Stimulated activated naive CD4-positive, alpha-beta T cell treated with Interleukin-2 at 50 U/mL for 16 hours (primary cell): ENCODE measurements at regions not wholly inside any gene's neighbourhood (a gene's known extent, or its start where the extent isn't known, plus 50 kb on each side); places are given as distances from the start of the nearest gene placed in this dataset.
"Not testable (repeated sequence)": the region's sequence is repeated elsewhere in the genome, so short reads cannot be mapped to it uniquely, and the experiment has no call there.

Experiments used
- DNase-seq: peaks from one replicate; lab custom pipeline; 2025; lab: John Stamatoyannopoulos, UW

DNA sequence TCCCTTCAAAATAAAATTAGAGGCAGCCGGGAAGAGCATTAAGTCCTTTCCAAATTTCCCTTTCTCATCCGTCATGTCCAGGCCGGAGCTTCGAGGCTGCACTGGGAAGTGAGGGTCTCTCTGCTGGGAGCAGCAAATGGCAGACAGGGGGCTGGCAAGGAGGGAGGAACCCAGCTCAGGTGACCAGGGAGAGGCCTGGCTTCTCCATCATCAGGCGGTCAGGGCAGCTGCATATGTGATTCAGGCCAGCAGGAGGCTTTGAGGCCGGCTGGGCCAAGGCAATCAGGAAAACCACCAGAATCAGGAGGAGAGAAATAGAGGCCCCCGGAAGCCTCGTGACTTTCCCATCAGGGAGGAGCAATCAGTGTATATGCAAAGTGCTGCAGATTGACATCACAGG, 85.0 kb upstream of the RPL38 start:
- DNase-seq = no peak

DNA sequence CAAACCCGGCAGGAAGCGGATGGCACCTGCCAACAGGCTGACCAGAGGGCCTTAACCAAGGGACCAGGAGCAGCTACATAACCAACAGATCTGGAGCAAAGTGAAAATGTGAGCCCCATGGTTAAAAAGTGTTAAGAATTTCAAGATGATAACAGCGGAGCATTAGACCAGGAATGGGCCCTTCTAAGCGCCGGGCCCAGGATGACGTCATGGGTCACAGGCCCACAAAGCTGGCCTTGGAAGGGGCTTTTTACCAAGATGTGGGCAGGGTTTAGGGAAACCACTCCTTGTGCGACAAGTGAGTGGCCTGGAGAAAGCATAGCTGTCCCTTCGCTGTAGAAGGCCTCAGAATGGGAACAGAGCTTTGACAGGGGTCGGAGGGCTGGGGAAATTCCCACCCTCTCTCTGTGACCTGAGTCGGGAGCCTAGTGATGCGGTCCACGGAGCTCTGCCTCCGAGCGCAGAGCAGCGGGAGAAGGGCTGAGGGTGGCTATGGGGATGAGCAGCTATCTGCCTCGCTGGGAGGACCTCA, 84.4 kb upstream of the RPL38 start:
- DNase-seq = no peak

DNA sequence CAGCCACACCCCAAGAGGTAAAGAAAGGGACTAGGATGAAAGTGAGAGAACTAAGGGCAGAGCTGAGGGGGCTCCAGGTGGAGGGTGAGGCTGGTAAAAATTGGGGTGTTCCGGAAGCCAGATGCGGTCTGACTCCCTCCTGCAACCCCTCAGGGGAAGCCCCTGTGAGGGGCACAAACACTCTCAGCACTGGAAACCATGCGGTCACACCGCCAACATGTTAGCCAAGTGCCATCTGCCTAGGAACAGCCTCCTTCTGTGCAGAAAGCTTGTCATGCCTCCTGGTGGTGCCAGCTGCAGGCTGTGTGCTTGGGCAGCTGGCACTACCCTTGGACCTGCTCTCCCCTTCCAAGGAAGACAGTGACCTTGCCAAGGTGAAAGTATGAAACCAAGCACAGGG, 83.5 kb upstream of the RPL38 start:
- DNase-seq = no peak

DNA sequence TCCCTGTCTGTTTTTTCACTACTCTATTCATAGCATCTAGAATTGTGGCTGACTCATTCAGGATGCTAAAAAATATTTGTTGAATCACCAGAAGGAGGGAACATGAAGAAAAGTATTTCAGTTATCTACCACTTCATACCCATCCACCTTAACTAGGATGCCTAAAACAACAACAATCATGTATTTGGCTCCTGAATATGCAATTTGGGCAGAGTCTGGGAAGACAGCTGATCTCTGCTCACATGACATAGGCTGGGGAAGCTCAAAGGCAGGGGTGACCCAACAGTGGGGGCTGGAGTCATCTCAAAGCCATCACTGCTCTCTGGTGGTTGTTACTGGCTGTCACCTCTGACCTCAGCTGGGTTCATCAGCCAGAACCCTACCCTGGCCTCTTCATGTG, 80.1 kb upstream of the RPL38 start:
- no peak for DNase-seq

DNA sequence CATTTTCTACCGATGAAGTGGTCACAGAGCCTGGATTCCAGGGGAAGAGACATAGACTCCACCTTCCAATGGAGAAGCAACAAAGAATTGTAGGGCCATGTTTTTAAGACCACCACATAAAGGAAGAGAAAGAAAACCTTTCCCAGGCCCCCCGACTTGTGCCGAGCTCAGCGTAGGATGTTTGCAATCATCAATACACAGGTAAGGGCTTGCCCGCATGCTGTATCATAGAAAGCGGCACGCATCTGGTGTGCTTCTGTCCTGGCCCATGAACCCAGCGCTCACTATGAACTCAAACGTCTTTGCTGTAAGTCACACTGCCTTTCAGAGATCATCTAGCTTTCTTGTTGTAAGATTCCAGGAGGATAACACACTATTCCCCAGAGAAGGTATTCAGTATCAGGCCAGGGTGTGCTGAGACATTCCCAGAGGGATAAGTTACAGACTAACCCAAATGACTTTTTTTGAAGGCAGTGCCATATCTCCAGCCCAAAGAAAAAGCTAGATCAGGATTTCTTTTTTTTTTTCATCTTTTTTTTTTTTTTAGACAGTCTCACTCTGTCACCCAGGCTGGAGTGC, 79.5 kb upstream of the RPL38 start:
- DNase-seq = no peak

DNA sequence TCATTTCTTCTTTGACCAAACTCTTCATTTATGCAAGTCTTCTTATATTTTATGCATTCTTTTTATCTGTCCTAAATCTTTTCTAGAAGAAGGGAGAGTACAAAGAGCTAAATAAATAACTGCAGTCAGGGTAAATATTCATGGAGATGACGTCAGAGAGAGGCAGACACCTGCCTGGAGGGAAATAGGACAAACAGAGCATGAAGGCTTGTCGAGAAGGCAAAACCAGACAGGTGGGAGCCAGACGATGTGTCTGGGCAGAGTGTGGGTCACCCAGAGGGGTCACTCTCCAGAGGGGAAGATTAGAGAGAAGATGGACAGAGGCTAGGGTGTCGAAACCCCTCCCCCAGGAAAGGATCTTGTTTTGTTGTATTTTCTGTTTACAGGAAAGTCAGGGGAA, 78.3 kb upstream of the RPL38 start:
- no peak for DNase-seq

DNA sequence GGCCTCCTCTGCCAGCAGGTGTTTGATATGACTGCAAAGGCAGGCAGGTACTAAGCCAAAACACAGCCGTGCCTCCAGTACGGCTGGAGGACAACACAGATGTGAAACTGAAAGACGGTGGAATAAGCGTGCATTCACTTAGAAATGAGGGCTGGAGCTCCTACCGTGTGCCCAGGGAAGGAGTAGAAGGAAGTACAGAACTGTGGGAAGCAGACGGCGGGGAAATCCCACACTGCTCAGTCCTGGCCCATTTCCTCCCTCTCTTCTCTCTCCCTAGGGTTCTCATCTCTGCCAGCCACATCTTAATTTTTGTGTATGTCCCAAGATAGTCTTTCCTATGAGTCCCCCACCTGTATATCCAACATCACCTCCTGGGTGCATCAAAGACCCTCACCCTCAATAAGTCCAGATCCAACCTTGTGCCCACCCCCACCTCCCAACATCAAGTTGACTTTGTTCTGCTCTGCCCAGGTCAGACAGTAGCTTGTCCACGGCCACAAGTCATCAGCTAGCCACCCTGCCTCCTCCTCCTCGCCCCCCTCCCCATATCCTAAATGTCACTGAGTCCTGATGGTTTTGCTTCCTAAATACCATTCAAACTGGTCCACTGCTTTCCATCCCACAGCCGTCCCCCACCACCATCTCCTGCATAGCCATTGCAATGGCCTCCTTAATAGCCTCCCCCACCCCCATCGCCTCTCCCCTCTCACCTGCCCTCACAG, 77.1 kb upstream of the RPL38 start:
- DNase-seq = no peak

DNA sequence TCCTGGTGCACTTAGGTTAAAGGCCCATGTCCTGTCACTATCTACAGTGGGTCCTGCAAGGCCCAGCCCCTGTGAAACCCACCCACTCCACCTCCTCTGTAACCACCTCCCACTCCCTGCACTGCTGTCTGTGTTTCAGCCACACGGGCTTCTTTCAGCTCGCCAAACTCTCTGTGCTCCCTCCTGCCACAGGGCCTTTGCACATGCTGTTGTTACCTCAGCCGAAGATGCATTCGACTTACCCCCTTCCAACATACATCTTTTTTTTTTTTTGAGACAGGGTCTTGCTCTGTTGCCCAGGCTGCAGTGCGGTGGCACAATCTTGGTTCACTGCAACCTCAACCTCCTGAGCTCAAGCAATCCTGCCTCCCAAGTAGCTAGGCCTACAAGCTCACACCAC, 76.5 kb upstream of the RPL38 start:
- DNase-seq = no peak

DNA sequence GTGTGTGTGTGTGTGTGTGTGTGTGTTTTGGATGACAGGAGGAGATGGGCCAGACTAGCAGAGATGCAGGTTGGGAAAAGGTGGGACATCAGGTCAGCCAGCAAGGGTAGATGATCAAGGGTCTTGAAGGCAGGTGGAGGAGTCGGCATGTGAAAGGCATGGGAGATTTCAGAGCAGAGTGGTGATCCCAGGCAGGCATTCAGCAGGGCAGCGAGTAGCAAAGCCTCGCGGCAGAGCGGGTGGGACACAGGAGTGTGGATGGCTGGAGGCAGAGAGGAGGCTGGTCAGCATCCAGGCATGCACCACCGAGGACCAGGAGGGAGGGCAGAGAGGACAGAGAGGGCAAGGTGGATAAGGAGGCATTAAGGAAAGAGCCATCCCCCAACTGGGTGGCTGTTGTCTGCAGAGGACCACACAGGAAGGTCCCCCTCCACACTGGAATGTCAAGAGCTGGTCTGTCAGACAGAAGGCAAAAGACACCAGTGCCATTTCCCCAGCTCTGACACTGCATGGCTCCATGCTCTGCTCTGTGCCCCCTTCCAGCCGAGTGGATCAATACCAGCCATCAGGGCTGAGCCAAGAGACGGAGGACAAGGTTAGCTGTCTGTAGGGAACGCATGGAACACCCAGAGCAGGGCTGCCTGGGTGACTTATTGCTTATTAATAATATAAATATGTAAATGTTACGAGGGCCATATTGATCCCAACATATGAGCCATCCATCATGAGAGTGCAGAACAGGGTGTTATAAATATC, 74.8 kb upstream of the RPL38 start:
- DNase-seq = no peak

DNA sequence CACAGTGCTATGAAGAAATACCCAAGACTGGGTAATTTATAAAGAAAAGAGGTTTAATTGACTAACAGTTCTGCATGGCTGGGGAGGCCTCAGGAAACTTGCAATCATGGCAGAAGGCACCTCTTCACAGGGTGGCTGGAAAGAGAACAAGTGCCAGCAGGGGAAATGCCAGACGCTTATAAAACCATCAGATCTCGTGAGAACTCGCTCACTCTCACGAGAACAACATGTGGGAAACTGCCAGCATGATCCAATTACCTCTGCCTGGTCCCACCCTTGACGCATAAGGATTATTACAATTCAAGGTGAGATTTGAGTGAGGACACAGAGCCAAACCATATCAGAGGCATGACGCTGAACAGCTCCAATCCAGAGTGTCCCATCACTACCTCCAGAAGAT, 73.7 kb upstream of the RPL38 start:
- DNase-seq = not testable (repeated sequence)

DNA sequence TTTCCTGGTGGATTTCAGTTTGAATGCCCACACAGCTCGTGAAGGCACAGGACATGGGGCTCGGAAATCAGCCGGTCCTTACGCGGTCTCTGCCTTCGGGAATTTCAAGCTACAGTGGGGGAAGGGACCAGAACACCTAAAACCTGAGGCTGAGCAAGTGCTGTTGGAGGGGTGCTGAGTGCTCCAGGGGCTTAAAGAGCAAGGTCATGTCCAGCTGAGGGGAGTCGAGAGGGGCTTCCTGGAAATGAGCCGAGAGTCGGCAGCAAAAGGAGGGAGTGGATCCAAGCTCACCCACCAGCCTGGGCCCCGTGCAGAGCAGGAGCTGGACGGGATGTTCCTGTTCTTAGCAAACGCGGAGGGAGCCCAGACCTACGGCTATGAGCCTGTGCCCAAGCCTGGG, 73.2 kb upstream of the RPL38 start:
- DNase-seq = no peak

DNA sequence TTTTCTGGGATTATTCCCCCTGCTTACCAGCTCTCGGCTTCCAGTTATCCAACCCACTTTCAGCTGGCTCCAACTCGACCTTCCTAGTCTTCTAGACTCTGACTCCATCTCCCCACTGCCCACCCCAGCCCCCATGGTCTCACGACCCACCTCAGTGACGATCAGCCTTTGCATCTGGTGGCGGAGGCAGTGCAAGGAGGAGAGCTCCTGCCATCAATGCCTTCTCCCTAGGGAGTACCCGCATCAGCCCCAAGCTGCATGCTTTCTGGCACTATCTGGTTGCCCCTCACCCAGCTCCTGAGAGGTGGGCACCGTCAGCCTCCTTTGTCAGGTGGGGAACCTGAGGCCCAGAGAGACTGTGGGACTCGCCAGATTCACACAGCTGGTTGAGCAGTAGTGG, 72.6 kb upstream of the RPL38 start:
- no peak for DNase-seq

DNA sequence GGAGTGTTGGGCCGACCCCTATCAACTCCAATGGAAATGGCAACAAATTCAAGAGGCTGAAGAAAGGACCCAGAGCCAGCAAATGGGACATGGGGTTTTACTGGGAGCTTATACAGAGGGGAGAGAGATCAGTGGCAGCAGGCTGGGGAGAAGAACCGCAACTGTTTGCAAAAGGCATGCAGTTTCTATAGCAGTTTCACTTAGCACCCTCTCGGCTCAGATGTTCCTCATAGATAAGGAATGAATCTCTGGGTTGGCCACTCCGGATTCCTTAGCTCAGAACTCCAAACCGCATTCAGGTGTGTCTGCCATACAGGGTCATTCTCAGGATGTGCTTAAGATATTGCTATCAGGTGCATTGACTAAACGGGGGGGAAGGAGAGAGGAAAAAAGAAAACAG, 71.1 kb upstream of the RPL38 start:
- no peak for DNase-seq

DNA sequence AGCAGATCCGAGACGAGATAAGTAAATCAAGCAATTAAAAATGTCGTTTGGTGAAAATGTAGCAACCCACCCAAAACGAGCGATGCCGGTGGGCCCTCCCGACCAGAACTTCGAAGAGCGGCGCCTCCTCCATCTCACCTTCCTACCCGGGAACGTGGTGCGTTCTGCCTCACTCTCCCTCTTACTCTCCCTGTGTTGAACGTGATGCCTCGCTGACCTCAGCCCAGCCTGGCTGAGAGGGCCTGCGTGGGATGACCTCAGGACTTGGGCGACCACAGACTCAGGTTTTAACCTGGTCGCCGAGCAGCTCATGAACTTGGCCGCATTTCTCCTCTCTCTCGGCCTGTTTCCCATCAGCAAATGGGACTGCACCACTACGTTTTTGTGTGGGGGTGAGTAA, 69.7 kb upstream of the RPL38 start:
- no peak for DNase-seq

DNA sequence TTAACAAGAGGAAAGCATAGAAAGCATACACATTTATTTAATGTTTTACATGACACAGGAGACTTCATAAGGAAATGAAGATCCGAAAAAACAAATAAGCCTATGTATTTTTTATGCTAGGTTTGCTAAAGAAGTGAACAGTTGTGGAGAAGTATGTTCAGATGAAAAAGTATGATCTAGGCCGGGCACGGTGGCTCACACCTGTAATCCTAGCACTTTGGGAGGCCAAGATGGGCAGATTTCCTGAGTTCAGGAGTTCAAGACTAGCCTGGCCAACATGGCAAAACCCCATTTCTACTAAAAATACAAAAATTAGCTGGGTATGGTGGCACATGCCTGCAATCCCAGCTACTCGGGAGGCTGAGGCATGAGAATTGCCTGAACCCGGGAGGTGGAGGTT, 69.2 kb upstream of the RPL38 start:
- not testable (repeated sequence) for DNase-seq

DNA sequence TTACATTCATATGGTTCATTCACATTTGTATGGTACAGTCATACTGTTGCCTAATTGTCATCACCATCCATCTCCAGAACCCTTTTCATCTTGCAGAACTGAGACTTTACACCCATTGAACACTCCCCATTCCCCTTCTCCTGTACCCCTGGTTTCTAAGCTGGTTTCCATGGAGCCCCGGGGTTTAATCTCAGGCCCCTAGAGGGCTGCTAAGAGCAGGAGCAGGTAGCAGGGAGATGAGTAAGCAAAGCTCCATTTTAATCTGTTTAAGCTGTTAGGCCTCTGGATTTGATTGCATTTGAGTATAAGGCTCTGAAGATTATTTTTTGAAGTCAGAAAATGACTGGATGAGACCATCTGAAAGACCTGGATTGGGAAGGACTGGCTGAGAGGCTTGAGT, 68.5 kb upstream of the RPL38 start:
- DNase-seq = no peak

DNA sequence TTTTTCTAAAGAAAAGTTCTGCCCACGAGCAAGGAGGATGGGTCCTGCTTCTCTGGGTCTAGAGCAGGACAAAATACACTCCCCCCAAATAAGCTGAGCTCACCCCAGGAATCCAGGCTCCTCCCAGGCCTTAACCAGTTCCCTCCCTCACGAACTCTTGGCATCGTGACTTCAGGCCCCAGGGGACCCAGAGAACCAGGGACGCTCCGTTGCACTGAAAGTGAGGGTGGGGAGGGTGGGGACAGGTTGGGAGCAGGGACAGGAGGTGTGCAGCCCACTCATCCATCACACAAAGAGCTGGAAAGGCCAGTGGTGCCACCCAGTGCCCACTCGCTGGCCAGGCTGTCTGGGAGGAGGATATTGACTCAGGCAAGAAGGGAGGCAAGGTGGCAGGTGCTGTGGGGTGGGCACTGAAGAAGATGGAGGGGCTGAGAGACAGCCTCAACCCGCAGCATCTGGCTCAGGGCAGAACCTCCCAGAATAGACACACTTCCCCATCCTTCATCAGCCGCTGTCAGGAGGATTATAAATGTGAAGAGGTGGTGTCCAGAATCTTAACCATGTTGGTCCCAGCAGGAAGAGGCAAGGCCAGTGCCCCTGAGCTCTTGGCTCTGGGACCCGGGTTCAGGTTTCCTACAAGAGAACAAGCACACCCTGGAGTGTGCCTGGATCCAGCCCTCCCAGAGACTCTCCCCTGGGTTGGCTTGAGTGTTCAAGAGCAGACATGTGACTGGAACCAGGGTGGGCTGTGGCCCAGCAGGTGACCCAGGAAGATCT, 67.9 kb upstream of the RPL38 start:
- DNase-seq = no peak

DNA sequence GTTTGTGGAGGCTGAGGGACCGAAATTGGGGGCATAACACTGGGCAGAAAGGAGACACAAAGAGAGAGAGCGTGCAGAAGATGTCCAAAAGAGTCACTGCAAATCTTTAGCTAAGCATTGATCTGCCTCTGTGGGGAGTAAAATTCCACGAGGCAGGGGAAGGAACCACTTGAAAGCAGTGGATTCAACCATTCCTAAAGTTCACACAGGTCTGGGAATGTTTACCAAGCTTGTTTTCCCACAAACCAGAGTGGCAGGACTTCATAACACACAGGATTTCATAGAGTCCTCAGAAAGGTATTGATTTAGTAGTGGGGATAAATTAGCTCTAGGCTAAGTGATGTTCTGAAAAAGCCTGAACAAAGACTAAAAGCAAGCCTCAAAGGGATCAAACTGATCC, 66.1 kb upstream of the RPL38 start:
- DNase-seq = no peak

DNA sequence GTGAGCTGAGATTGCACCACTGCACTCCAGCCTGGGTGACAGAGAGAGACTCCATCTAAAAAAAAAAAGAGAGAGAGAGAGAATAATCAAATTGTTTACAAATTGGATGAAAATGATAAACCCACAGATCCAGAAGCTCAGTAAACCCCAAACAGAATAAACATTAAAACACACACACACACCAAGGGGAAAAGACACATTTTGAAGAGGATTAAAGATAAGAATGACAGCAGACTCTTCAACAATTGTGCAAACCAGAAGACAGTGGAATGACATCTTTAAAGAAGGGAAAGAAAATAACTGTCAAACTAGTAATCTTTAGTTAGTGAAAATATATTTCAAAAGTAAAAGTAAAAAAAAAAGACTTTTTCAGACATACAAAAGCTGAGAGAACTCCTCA, 64.4 kb upstream of the RPL38 start:
- DNase-seq = no peak

DNA sequence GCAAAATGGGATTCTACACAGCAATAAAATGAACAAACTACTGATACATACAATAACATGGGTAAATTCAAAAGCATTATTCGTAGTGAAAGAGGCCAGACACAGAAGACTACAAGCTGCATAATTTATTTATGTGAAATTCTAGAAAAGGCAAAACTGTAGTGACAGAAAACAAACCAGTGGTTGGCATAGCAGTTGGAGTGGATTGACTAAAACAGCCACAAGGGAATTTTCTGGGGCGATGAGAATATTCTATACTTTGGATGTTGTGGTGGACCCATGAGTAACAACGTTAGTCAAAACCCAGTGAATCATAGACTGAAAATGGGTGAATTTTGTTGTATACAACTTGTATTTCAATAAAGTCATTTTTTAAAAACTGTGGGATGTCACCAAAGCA, 63.2 kb upstream of the RPL38 start:
- DNase-seq = no peak

DNA sequence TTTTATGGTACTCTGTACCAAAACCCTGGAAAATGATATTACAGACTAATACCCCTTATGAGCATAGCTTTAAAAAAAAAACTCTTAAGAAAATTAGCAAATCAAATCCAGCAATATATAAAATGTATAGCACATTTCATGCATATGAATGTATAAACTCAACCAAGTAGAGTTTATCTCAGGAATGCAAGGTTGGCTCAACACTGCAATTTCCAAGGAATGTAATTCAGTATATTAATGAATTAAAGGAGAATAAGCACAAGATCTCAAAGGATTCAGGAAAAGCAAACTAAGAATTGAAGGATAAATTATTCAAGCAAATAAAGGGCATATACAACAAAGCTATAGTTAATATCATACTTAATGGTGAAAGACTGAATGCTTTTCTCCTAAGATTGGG, 61.9 kb upstream of the RPL38 start:
- no peak for DNase-seq

DNA sequence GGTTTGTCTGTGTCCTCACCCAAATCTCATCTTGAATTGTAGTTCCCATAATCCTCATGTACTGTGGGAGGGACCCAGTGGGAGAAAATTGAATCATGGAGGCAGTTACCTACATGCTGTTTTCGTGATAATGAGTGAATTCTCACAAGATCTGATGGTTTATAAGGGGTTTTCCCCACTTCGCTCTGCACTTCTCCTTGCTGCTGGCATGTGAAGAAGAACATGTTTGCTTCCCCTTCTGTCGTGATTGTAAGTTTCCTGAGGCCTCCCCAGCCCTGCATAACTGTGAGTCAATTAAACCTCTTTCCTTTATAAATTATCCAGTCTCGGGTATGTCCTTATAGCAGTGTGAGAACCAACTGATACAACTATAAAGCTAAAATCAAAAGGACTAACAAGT, 60.2 kb upstream of the RPL38 start:
- not testable (repeated sequence) for DNase-seq

DNA sequence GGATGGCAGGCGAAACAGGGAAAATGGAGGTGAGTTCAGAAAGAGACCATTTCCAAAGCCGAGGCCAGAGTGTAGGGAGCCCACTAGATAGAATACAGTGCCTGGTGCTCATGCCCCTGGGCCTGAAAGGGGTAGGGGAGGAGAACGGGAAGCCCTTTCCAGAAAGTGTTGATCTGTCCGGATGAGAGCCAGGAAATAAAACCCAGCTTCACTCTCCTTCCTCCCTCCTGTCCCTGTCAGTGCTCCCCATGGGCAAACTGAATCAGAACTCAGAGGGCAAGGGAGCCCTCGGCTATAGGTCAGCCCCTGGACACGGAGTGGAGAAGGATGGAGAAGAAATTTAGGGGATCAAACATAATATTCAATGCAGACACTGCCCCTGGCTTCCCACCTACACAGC, 57.7 kb upstream of the RPL38 start:
- DNase-seq = no peak
